Fibroblast of lung (primary cell): ENCODE measurements at regions not wholly inside any gene's neighbourhood (a gene's known extent, or its start where the extent isn't known, plus 50 kb on each side); places are given as distances from the start of the nearest gene placed in this dataset.

Experiments used
- DNase-seq, 2 donors: peaks; one replicate each; pipeline versions ENCODE4 v3.0.0 to v3.0.0-alpha.2; 2010; ENCODE audit warnings: low read depth in 2 of 2
- H2AFZ ChIP-seq: 2 replicates; pipeline ENCODE4 v1.5.1; 2012; ENCODE audit warnings: low read length, control low read depth, inconsistent platforms
- H3K27ac ChIP-seq: 2 replicates; pipeline ENCODE4 v1.5.1; 2011; ENCODE audit warnings: low read length, control low read depth; ENCODE audit not compliant: insufficient read depth
- H3K27me3 ChIP-seq: 2 replicates; pipeline ENCODE4 v1.5.1; 2011; ENCODE audit warnings: mild to moderate bottlenecking, low read length; ENCODE audit not compliant: control insufficient read depth, insufficient read depth
- H3K36me3 ChIP-seq: 2 replicates; pipeline ENCODE4 v1.5.1; 2011; ENCODE audit warnings: low read length; ENCODE audit not compliant: control insufficient read depth, insufficient read depth
- H3K4me1 ChIP-seq: 2 replicates; pipeline ENCODE4 v1.5.1; 2011; ENCODE audit warnings: low read length; ENCODE audit not compliant: control insufficient read depth, insufficient read depth; ENCODE audit errors: extremely low read depth
- H3K4me2 ChIP-seq: 2 replicates; pipeline ENCODE4 v1.5.1; 2011; ENCODE audit warnings: low read length, control low read depth; ENCODE audit not compliant: insufficient read depth; ENCODE audit errors: extremely low read depth
- H3K4me3 ChIP-seq, 4 experiments: fragments of 200-600 bp in 1 of 4; sonication (generic) in 1 of 4; replicated peaks in 1 of 4; 2 replicates each; pipeline ENCODE4 v1.5.1; 2011 to 2016; ENCODE audit warnings: low read length in 4 of 4, low read depth in 3 of 4, mild to moderate bottlenecking in 3 of 4, control low read depth in 2 of 4, inconsistent platforms in 1 of 4, mixed read lengths in 1 of 4; ENCODE audit not compliant: insufficient read depth in 1 of 4; ENCODE audit errors: control extremely low read depth in 1 of 4
- H3K79me2 ChIP-seq: 2 replicates; pipeline ENCODE4 v1.5.1; 2012; ENCODE audit warnings: mild to moderate bottlenecking, low read length, inconsistent platforms; ENCODE audit not compliant: control insufficient read depth, insufficient read depth
- H3K9ac ChIP-seq: 2 replicates; pipeline ENCODE4 v1.5.1; 2011; ENCODE audit warnings: mild to moderate bottlenecking, low read length, control low read depth; ENCODE audit not compliant: insufficient read depth
- H3K9me3 ChIP-seq: 2 replicates; pipeline ENCODE4 v1.5.1; 2012; ENCODE audit warnings: low read depth, low read length; ENCODE audit not compliant: control insufficient read depth, insufficient read depth
- H4K20me1 ChIP-seq: 2 replicates; pipeline ENCODE4 v1.5.1; 2011; ENCODE audit warnings: low read length; ENCODE audit not compliant: control insufficient read depth, insufficient read depth; ENCODE audit errors: extremely low read depth
- CTCF ChIP-seq, 2 donors: IDR thresholded peaks in 1 of 2; conservative IDR thresholded peaks in 1 of 2; 1 replicate in 1 of 2; 2 replicates in 1 of 2; pipeline ENCODE4 v1.5.1; 2011 to 2012; ENCODE audit warnings: low read length in 2 of 2, control low read depth in 1 of 2, inconsistent platforms in 1 of 2, low read depth in 1 of 2, mild to moderate bottlenecking in 1 of 2
- EZH2 ChIP-seq: IDR thresholded peaks from 2 replicates; pipeline ENCODE4 v1.5.1; 2012; ENCODE audit warnings: low read length, control low read depth, mild to moderate bottlenecking; ENCODE audit errors: missing control alignments

GRCh38 chr21:15434163-15434905 lies 295.4 kb upstream of the USP25 start:
- no peak for TF ChIP-seq EZH2
- no peak for TF ChIP-seq CTCF (conservative IDR thresholded peaks at IDR 0.05 in 1 of 2, IDR thresholded peaks at IDR 0.05 in 1 of 2; ENCODE audit: low read depth in 1 of 2, low read length in 2 of 2)
- Histone ChIP-seq H4K20me1 (no peaks in the 10 kb centered on the region), H3K4me2 (no peak overlapping the region), H2AFZ (no peak overlapping the region), H3K9ac (no peak overlapping the region), H3K4me1 (no peaks in the 10 kb centered on the region), H3K27ac (no peak overlapping the region), H3K36me3 (no peaks in the 10 kb centered on the region), H3K27me3 (no peaks in the 10 kb centered on the region), H3K79me2 (no peaks in the 10 kb centered on the region), H3K9me3 (no peaks in the 10 kb centered on the region), H3K4me3 (no peak overlapping the region)
- DNase-seq: no peak

- H3K4me1 ChIP-seq: no peaks in the 10 kb centered on the region
- H3K27me3 ChIP-seq: no peaks in the 10 kb centered on the region
- H4K20me1 ChIP-seq: no peaks in the 10 kb centered on the region
- H3K36me3 ChIP-seq: no peaks in the 10 kb centered on the region
- no peaks in the 10 kb centered on the region for H3K79me2 ChIP-seq
- H3K4me2 ChIP-seq: no peak overlapping the region
- H3K4me3 ChIP-seq: no peak overlapping the region
- H3K27ac ChIP-seq: no peak overlapping the region
- no peak for TF ChIP-seq EZH2
- no peak for TF ChIP-seq CTCF (conservative IDR thresholded peaks at IDR 0.05 in 1 of 2, IDR thresholded peaks at IDR 0.05 in 1 of 2; ENCODE audit: low read depth in 1 of 2, low read length in 2 of 2)
- no peak overlapping the region for H3K9ac ChIP-seq
- H2AFZ ChIP-seq: no peak overlapping the region
- no peaks in the 10 kb centered on the region for H3K9me3 ChIP-seq
- DNase-seq: no peak
Measured at GRCh38 chr21:15436031-15436430, 293.8 kb upstream of the USP25 start.

GRCh38 chr21:15437883-15438282 lies 291.9 kb upstream of the USP25 start:
- H3K36me3 ChIP-seq: no peaks in the 10 kb centered on the region
- no peaks in the 10 kb centered on the region for H3K27me3 ChIP-seq
- H3K27ac ChIP-seq: no peak overlapping the region
- DNase-seq: peak; percentile 23 to 92
- H3K4me3 ChIP-seq: no peak overlapping the region
- TF ChIP-seq CTCF (conservative IDR thresholded peaks at IDR 0.05 in 1 of 2, IDR thresholded peaks at IDR 0.05 in 1 of 2; ENCODE audit: low read depth in 1 of 2, low read length in 2 of 2) (no peak), EZH2 (no peak)
- H2AFZ ChIP-seq: no peak overlapping the region
- H3K4me1 ChIP-seq: no peaks in the 10 kb centered on the region
- H4K20me1 ChIP-seq: no peaks in the 10 kb centered on the region
- no peaks in the 10 kb centered on the region for H3K79me2 ChIP-seq
- no peak overlapping the region for H3K9ac ChIP-seq
- H3K9me3 ChIP-seq: no peaks in the 10 kb centered on the region
- H3K4me2 ChIP-seq: no peak overlapping the region
